GM23338 (cell line): ENCODE measurements at regions not wholly inside any gene's neighbourhood (a gene's known extent, or its start where the extent isn't known, plus 50 kb on each side); places are given as distances from the start of the nearest gene placed in this dataset.

Source experiments
- ATAC-seq: fragments of 200-7000 bp; cut with Tn5 transposase; 3 replicates; pipeline ENCODE4 v1.9.1; 2020
- DNase-seq: peaks from one replicate; pipeline ENCODE4 v3.0.0-alpha.2; 2015; ENCODE audit warnings: low spot score
- H2AFZ ChIP-seq: fragments of 200-600 bp; sonication (generic); 2 replicates; pipeline ENCODE4 v1.8.0; 2016; ENCODE audit warnings: antibody characterized with exemption, mild to moderate bottlenecking, moderate library complexity
- H3F3A ChIP-seq: fragments of 200-600 bp; sonication (generic); replicated peaks from 2 replicates; pipeline ENCODE4 v1.8.0; 2017; ENCODE audit warnings: antibody characterized with exemption, mixed run types, low read depth
- H3K27ac ChIP-seq: fragments of 200-600 bp; sonication (generic); 2 replicates; pipeline ENCODE4 v1.6.1; 2016; ENCODE audit warnings: low read depth
- H3K27me3 ChIP-seq: fragments of 200-600 bp; sonication (generic); 2 replicates; pipeline ENCODE4 v1.8.0; 2016; ENCODE audit warnings: mild to moderate bottlenecking, mixed run types, moderate library complexity; ENCODE audit not compliant: insufficient read depth
- H3K36me3 ChIP-seq: fragments of 200-600 bp; sonication (generic); 2 replicates; pipeline ENCODE4 v1.8.0; 2016; ENCODE audit warnings: mild to moderate bottlenecking; ENCODE audit not compliant: insufficient read depth
- H3K4me1 ChIP-seq: fragments of 200-600 bp; sonication (generic); 2 replicates; pipeline ENCODE4 v1.8.0; 2016; ENCODE audit warnings: mild to moderate bottlenecking, moderate library complexity; ENCODE audit not compliant: insufficient read depth
- H3K4me2 ChIP-seq: fragments of 200-600 bp; sonication (generic); 2 replicates; pipeline ENCODE4 v1.7.1; 2017; ENCODE audit warnings: mixed run types
- H3K4me3 ChIP-seq: fragments of 200-600 bp; sonication (generic); 2 replicates; pipeline ENCODE4 v1.6.1; 2016; ENCODE audit warnings: mixed run types
- H3K79me2 ChIP-seq: fragments of 200-600 bp; sonication (generic); replicated peaks from 2 replicates; pipeline ENCODE4 v1.8.0; 2017; ENCODE audit warnings: mild to moderate bottlenecking; ENCODE audit not compliant: insufficient read depth
- H3K9me2 ChIP-seq: fragments of 200-600 bp; sonication (generic); 2 replicates; pipeline ENCODE4 v1.8.0; 2017; ENCODE audit not compliant: insufficient read depth
- H4K20me1 ChIP-seq: fragments of 200-600 bp; sonication (generic); replicated peaks from 2 replicates; pipeline ENCODE4 v1.8.0; 2017; ENCODE audit warnings: mild to moderate bottlenecking; ENCODE audit not compliant: insufficient read depth
- H3K27ac Mint-ChIP-seq: 2 replicates; pipeline ENCODE4 v1.8.0; 2020; ENCODE audit warnings: inconsistent platforms, mild to moderate bottlenecking, moderate library complexity, mixed read lengths
- H3K27me3 Mint-ChIP-seq: 3 replicates; pipeline ENCODE4 v1.8.0; 2022; ENCODE audit warnings: low read depth, mild to moderate bottlenecking, moderate library complexity, mixed read lengths, inconsistent platforms; ENCODE audit not compliant: insufficient read depth, poor library complexity
- H3K36me3 Mint-ChIP-seq: 3 replicates; pipeline ENCODE4 v1.8.0; 2021; ENCODE audit warnings: low read depth, mild to moderate bottlenecking, inconsistent platforms, moderate library complexity, mixed read lengths
- H3K4me1 Mint-ChIP-seq: 3 replicates; pipeline ENCODE4 v1.8.0; 2020; ENCODE audit warnings: mild to moderate bottlenecking, inconsistent platforms, mixed read lengths
- H3K4me3 Mint-ChIP-seq: 3 replicates; pipeline ENCODE4 v1.8.0; 2021; ENCODE audit warnings: moderate library complexity, mild to moderate bottlenecking, inconsistent platforms, mixed read lengths
- H3K9me3 Mint-ChIP-seq: 3 replicates; pipeline ENCODE4 v1.8.0; 2020; ENCODE audit warnings: moderate library complexity, mild to moderate bottlenecking, inconsistent platforms, mixed read lengths
- EZH2 ChIP-seq: fragments of 200-600 bp; sonication (generic); IDR thresholded peaks from one replicate; pipeline ENCODE4 v1.8.0; 2017; ENCODE audit warnings: antibody characterized with exemption, mild to moderate bottlenecking, low read depth; ENCODE audit not compliant: unreplicated experiment
- EZH2phosphoT487 ChIP-seq: fragments of 200-600 bp; sonication (generic); IDR thresholded peaks from one replicate; pipeline ENCODE4 v1.8.1; 2018; ENCODE audit warnings: antibody characterized with exemption; ENCODE audit not compliant: unreplicated experiment
- JUNB ChIP-seq: IDR thresholded peaks from one replicate; pipeline ENCODE4 v1.6.1; 2016; ENCODE audit warnings: antibody characterized with exemption; ENCODE audit not compliant: unreplicated experiment
- NANOG ChIP-seq: IDR thresholded peaks from 2 replicates; pipeline ENCODE4 v1.6.1; 2016; ENCODE audit warnings: antibody characterized with exemption, borderline replicate concordance
- STAT1 ChIP-seq: IDR thresholded peaks from one replicate; pipeline ENCODE4 v1.6.1; 2016; ENCODE audit warnings: antibody characterized with exemption; ENCODE audit not compliant: unreplicated experiment
- ZNF114 ChIP-seq: fragments of 250-450 bp; sonication (Bioruptor Pico); IDR thresholded peaks from 2 replicates; pipeline ENCODE4 v1.5.0; 2020; ENCODE audit warnings: mild to moderate bottlenecking, moderate library complexity
- ZNF331 ChIP-seq: fragments of 250-450 bp; sonication (Bioruptor Pico); IDR thresholded peaks from 2 replicates; pipeline ENCODE4 v1.5.0; 2020; ENCODE audit warnings: low read depth, mild to moderate bottlenecking, moderate library complexity
- TF ChIP-seq, protein P1 (sequence below), 2 experiments: fragments of 200-600 bp in 1 of 2; sonication (generic) in 1 of 2; conservative IDR thresholded peaks; 2 replicates each; pipeline versions ENCODE4 v1.5.1 to v1.6.1; 2016 to 2017; ENCODE audit warnings: antibody characterized with exemption in 2 of 2, low read depth in 2 of 2, mild to moderate bottlenecking in 2 of 2, moderate library complexity in 1 of 2
- TF ChIP-seq, protein P2 (sequence below): IDR thresholded peaks from one replicate; pipeline ENCODE4 v1.6.1; 2018; ENCODE audit warnings: antibody characterized with exemption; ENCODE audit not compliant: unreplicated experiment
- TF ChIP-seq, protein P3 (sequence below): IDR thresholded peaks from 2 replicates; pipeline ENCODE4 v1.6.1; 2016; ENCODE audit warnings: antibody characterized with exemption

DNA sequence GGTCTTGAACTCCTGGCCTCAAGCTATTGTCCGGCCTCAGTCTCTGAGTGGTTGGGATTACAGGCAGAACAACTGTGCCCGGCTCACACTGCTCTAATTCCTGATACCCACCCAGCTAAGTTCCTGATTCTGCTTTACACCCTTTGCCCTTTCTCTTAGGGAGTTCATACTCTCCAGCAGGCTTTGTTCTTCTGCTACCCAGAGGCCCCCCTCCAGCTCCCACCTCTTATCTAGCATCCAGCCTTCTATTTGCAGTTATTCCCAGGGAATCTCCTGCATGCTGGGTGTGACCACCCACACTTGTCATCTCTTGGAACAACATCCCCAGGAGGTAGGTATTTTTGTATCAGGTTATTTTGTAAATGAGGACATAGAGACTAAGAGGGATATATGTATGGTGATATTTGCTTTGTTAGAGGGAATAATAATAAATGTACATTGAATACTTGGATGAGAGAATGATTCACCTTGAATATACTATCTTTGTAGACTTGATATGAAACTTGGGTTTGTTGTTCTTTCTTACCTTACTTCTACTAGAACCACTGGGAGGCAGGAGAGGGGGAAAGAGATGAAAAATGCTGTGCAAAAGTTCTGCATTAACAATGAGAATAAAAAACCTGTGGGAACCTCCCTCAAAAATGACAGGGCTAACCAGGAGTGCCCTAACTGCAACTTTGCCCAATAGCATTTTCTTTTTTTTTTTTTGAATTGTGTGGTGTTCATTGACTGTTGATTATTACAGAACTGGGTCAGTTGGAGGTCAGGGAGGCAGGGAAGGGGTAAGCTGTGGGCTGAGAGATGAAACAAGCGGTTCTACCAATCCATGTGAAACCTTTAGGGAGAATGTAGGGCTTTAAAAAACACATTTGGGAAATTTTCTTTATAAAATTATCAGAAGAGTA is 157.4 kb downstream of the SPRY1 start:
- TF ChIP-seq ZNF331 (CRISPR knock-in tag): no peak
- no peak for TF ChIP-seq STAT1
- TF ChIP-seq, protein P1, sequence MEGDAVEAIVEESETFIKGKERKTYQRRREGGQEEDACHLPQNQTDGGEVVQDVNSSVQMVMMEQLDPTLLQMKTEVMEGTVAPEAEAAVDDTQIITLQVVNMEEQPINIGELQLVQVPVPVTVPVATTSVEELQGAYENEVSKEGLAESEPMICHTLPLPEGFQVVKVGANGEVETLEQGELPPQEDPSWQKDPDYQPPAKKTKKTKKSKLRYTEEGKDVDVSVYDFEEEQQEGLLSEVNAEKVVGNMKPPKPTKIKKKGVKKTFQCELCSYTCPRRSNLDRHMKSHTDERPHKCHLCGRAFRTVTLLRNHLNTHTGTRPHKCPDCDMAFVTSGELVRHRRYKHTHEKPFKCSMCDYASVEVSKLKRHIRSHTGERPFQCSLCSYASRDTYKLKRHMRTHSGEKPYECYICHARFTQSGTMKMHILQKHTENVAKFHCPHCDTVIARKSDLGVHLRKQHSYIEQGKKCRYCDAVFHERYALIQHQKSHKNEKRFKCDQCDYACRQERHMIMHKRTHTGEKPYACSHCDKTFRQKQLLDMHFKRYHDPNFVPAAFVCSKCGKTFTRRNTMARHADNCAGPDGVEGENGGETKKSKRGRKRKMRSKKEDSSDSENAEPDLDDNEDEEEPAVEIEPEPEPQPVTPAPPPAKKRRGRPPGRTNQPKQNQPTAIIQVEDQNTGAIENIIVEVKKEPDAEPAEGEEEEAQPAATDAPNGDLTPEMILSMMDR (conservative IDR thresholded peaks at IDR 0.05; ENCODE audit: low read depth in 2 of 2): no peak
- TF ChIP-seq, protein P2, sequence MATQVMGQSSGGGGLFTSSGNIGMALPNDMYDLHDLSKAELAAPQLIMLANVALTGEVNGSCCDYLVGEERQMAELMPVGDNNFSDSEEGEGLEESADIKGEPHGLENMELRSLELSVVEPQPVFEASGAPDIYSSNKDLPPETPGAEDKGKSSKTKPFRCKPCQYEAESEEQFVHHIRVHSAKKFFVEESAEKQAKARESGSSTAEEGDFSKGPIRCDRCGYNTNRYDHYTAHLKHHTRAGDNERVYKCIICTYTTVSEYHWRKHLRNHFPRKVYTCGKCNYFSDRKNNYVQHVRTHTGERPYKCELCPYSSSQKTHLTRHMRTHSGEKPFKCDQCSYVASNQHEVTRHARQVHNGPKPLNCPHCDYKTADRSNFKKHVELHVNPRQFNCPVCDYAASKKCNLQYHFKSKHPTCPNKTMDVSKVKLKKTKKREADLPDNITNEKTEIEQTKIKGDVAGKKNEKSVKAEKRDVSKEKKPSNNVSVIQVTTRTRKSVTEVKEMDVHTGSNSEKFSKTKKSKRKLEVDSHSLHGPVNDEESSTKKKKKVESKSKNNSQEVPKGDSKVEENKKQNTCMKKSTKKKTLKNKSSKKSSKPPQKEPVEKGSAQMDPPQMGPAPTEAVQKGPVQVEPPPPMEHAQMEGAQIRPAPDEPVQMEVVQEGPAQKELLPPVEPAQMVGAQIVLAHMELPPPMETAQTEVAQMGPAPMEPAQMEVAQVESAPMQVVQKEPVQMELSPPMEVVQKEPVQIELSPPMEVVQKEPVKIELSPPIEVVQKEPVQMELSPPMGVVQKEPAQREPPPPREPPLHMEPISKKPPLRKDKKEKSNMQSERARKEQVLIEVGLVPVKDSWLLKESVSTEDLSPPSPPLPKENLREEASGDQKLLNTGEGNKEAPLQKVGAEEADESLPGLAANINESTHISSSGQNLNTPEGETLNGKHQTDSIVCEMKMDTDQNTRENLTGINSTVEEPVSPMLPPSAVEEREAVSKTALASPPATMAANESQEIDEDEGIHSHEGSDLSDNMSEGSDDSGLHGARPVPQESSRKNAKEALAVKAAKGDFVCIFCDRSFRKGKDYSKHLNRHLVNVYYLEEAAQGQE: no peak
- TF ChIP-seq ZNF114 (CRISPR knock-in tag): no peak
- no peak for TF ChIP-seq EZH2
- TF ChIP-seq JUNB: no peak
- no peak for TF ChIP-seq EZH2phosphoT487
- TF ChIP-seq, protein P3, sequence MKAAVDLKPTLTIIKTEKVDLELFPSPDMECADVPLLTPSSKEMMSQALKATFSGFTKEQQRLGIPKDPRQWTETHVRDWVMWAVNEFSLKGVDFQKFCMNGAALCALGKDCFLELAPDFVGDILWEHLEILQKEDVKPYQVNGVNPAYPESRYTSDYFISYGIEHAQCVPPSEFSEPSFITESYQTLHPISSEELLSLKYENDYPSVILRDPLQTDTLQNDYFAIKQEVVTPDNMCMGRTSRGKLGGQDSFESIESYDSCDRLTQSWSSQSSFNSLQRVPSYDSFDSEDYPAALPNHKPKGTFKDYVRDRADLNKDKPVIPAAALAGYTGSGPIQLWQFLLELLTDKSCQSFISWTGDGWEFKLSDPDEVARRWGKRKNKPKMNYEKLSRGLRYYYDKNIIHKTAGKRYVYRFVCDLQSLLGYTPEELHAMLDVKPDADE: no peak
- TF ChIP-seq NANOG: no peak
- Mint-ChIP-seq H3K9me3 (peaks cover 8% of the 10 kb centered on the region; the same call in 1 of the 3 replicates), H3K4me3 (no peak overlapping the region), H3K4me1 (peaks cover 43% of the 10 kb centered on the region), H3K27ac (no peak overlapping the region), H3K27me3 (peaks cover 7% of the 10 kb centered on the region), H3K36me3 (peaks cover 6% of the 10 kb centered on the region; the same call in 2 of the 3 replicates)
- no peak overlapping the region for H3K4me2 ChIP-seq
- no peaks in the 10 kb centered on the region for H3K27me3 ChIP-seq
- H3K36me3 ChIP-seq: no peaks in the 10 kb centered on the region
- no peak overlapping the region; the same call in 1 of the 2 replicates for H2AFZ ChIP-seq
- no peaks in the 10 kb centered on the region for H4K20me1 ChIP-seq
- no peak overlapping the region for H3K27ac ChIP-seq
- no peak overlapping the region for H3K4me3 ChIP-seq
- H3K79me2 ChIP-seq: no peaks in the 10 kb centered on the region
- H3K9me2 ChIP-seq: no peaks in the 10 kb centered on the region
- no peaks in the 10 kb centered on the region for H3F3A ChIP-seq
- peaks cover 48% of the 10 kb centered on the region for H3K4me1 ChIP-seq
- no peak for ATAC-seq
- DNase-seq: no peak
